HepG2 (cell line): ENCODE measurements at regions not wholly inside any gene's neighbourhood (a gene's known extent, or its start where the extent isn't known, plus 50 kb on each side); places are given as distances from the start of the nearest gene placed in this dataset.

Experiments used
- ATAC-seq: fragments of 200-7000 bp; cut with Tn5 transposase; 3 replicates; pipeline ENCODE4 v1.9.1; 2020; ENCODE audit warnings: mild to moderate bottlenecking, moderate library complexity
- BruUV-seq: library from RNA; stranded (reverse); fragments of 400-500 nt; replicated peaks from 2 replicates; lab custom pipeline; 2021; lab: Mats Ljungman, UMichigan
- CTCF ChIA-PET: fragments of 300-600 bp; formaldehyde crosslinking; extraction: SDS; loops from one replicate; lab custom pipeline; 2021; ENCODE audit warnings: low total read pairs, inconsistent platforms, low intra/inter-chr PET ratio; lab: Yijun Ruan, JAX
- POLR2A ChIA-PET: fragments of 350-600 bp; sonication (Branson Sonifier 250); formaldehyde crosslinking; loops from one replicate; lab custom pipeline; 2020; ENCODE audit warnings: antibody characterized with exemption, inconsistent platforms; lab: Yijun Ruan, JAX
- DNase-seq: peaks from one replicate; pipeline ENCODE4 v3.0.0-alpha.2; 2015; ENCODE audit warnings: low spot score
- FAIRE-seq: peaks from 3 replicates; lab custom pipeline; 2011; peaks lifted over from hg19 to GRCh38; lab: Jason Lieb, UNC
- H2AFZ ChIP-seq: one replicate; pipeline ENCODE4 v1.6.1; 2011; ENCODE audit warnings: low read length, inconsistent platforms
- H3K27ac ChIP-seq: fragments of 300-600 bp; 3 replicates; pipeline ENCODE4 v1.8.0; 2011; ENCODE audit warnings: mixed run types, mild to moderate bottlenecking, mixed read lengths, low read length, inconsistent platforms; ENCODE audit not compliant: insufficient read depth; ENCODE audit errors: extremely low read length
- H3K27me3 ChIP-seq, 2 experiments: fragments of 200-600 bp in 1 of 2; 2 replicates in 1 of 2; 3 replicates in 1 of 2; pipeline versions ENCODE4 v1.6.0 to v1.8.0; 2011; ENCODE audit warnings: low read length in 2 of 2, mild to moderate bottlenecking in 2 of 2, moderate library complexity in 2 of 2, inconsistent platforms in 1 of 2; ENCODE audit not compliant: insufficient read depth in 2 of 2, control insufficient read depth in 1 of 2
- H3K36me3 ChIP-seq, 2 experiments: fragments of 200-600 bp in 1 of 2; replicated peaks in 1 of 2; 2 replicates in 1 of 2; 3 replicates in 1 of 2; pipeline versions ENCODE4 v1.5.1 to v1.8.0; 2011; ENCODE audit warnings: low read length in 2 of 2, inconsistent platforms in 1 of 2; ENCODE audit not compliant: insufficient read depth in 2 of 2, control insufficient read depth in 1 of 2
- H3K4me1 ChIP-seq: 2 replicates; pipeline ENCODE4 v1.5.1; 2012; ENCODE audit warnings: low read length, inconsistent platforms; ENCODE audit not compliant: insufficient read depth
- H3K4me2 ChIP-seq: 2 replicates; pipeline ENCODE4 v1.6.0; 2011; ENCODE audit warnings: low read depth, low read length, inconsistent platforms
- H3K4me3 ChIP-seq, 3 experiments: fragments of 200-600 bp in 1 of 3; sonication (generic), shearing (Covaris generic) in 1 of 3; replicated peaks in 1 of 3; 2 replicates each; pipeline ENCODE4 v1.5.1; 2011 to 2016; ENCODE audit warnings: low read length in 3 of 3, inconsistent platforms in 2 of 3, low read depth in 2 of 3, mild to moderate bottlenecking in 2 of 3, control low read depth in 1 of 3, mixed read lengths in 1 of 3; ENCODE audit not compliant: insufficient read depth in 1 of 3
- H3K79me2 ChIP-seq: one replicate; pipeline ENCODE4 v1.6.1; 2011; ENCODE audit warnings: low read length, inconsistent platforms; ENCODE audit not compliant: insufficient read depth
- H3K9ac ChIP-seq: 2 replicates; pipeline ENCODE4 v1.6.0; 2011; ENCODE audit warnings: mild to moderate bottlenecking, low read depth, low read length, inconsistent platforms; ENCODE audit not compliant: insufficient read depth
- H3K9me3 ChIP-seq: 2 replicates; pipeline ENCODE4 v1.5.1; 2012; ENCODE audit warnings: mild to moderate bottlenecking, low read length
- H4K20me1 ChIP-seq: 2 replicates; pipeline ENCODE4 v1.6.0; 2011; ENCODE audit warnings: inconsistent platforms, mild to moderate bottlenecking, low read length, moderate library complexity; ENCODE audit not compliant: insufficient read depth
- CBX5 ChIP-seq: sonication (generic); formaldehyde crosslinking; IDR thresholded peaks from 2 replicates; pipeline ENCODE4 v1.4.0; 2020; ENCODE audit warnings: missing genetic modification reagents, borderline replicate concordance
- KLF6 ChIP-seq: IDR thresholded peaks from 2 replicates; pipeline ENCODE4 v1.8.0; 2016; ENCODE audit warnings: missing biosample characterization, missing genetic modification reagents
- MAZ ChIP-seq, 2 experiments: sonication (generic) in 1 of 2; formaldehyde crosslinking in 1 of 2; IDR thresholded peaks; 2 replicates each; pipeline versions ENCODE4 v1.5.0 to v1.6.1; 2012 to 2020; ENCODE audit warnings: low read depth in 2 of 2, mild to moderate bottlenecking in 2 of 2, borderline replicate concordance in 1 of 2, improper control_type of control experiment in 1 of 2, low read length in 1 of 2, missing genetic modification reagents in 1 of 2, moderate library complexity in 1 of 2
- MZF1 ChIP-seq: sonication (generic); formaldehyde crosslinking; IDR thresholded peaks from 2 replicates; pipeline ENCODE4 v1.8.1; 2023; ENCODE audit warnings: mild to moderate bottlenecking, missing genetic modification reagents, borderline replicate concordance
- PCBP1 ChIP-seq: fragments of 200-400 bp; formaldehyde crosslinking; IDR thresholded peaks from 2 replicates; pipeline ENCODE4 v1.6.1; 2017; ENCODE audit warnings: mild to moderate bottlenecking, low read depth, low read length, borderline replicate concordance
- RAD51 ChIP-seq: fragments of 450-650 bp; IDR thresholded peaks from 2 replicates; pipeline ENCODE4 v1.6.1; 2016; ENCODE audit warnings: borderline replicate concordance
- SMAD1 ChIP-seq: sonication (generic); formaldehyde crosslinking; IDR thresholded peaks from 2 replicates; pipeline ENCODE4 v1.4.0; 2020; ENCODE audit warnings: missing genetic modification reagents, low read depth, mild to moderate bottlenecking, borderline replicate concordance
- ZNF234 ChIP-seq: sonication (generic); formaldehyde crosslinking; conservative IDR thresholded peaks from 2 replicates; pipeline ENCODE4 v1.5.1; 2020; ENCODE audit warnings: mild to moderate bottlenecking, missing genetic modification reagents
- ZNF264 ChIP-seq: sonication (generic); formaldehyde crosslinking; IDR thresholded peaks from 2 replicates; pipeline ENCODE4 v1.4.0; 2020; ENCODE audit warnings: missing genetic modification reagents
- ZNF552 ChIP-seq: sonication (generic); formaldehyde crosslinking; IDR thresholded peaks from 2 replicates; pipeline ENCODE4 v1.9.0; 2022; ENCODE audit warnings: missing genetic modification reagents, mild to moderate bottlenecking, borderline replicate concordance
- ZNF629 ChIP-seq: sonication (generic); formaldehyde crosslinking; conservative IDR thresholded peaks from 2 replicates; pipeline ENCODE4 v1.5.0; 2020; ENCODE audit warnings: missing genetic modification reagents
- ZNF75D ChIP-seq: sonication (generic); formaldehyde crosslinking; IDR thresholded peaks from 2 replicates; pipeline ENCODE4 v1.8.1; 2023; ENCODE audit warnings: missing genetic modification reagents, mild to moderate bottlenecking, borderline replicate concordance
- WGBS: methylation state at CpG from one replicate; pipeline ENCODE4 v1.1.6; 2017; ENCODE audit warnings: low lambda C conversion rate; 5-methylcytosine and 5-hydroxymethylcytosine counted together
- in situ Hi-C: cut with HindIII; loops from 2 replicates; pipeline ENCODE4 v1.10.0; 2017; ENCODE audit warnings: low pct_unique_long_range_greater_than_20kb; ENCODE audit not compliant: extremely low pct_ligation_motif_present
- intact Hi-C: fragments of 100-400 bp; cut with micrococcal nuclease; formaldehyde crosslinking; loops from one replicate; pipeline ENCODE4 v1.10.0; 2022; ENCODE audit not compliant: unreplicated experiment
- TF ChIP-seq, protein P1 (sequence below): sonication (generic); formaldehyde crosslinking; IDR thresholded peaks from 2 replicates; pipeline ENCODE4 v1.5.0; 2020; ENCODE audit warnings: missing genetic modification reagents, mild to moderate bottlenecking, borderline replicate concordance
- TF ChIP-seq, protein P2 (sequence below): IDR thresholded peaks from 2 replicates; pipeline ENCODE4 v1.6.1; 2016; ENCODE audit warnings: missing genetic modification reagents, missing compliant biosample characterization
- TF ChIP-seq, protein P3 (sequence below): sonication (generic); formaldehyde crosslinking; IDR thresholded peaks from 2 replicates; pipeline ENCODE4 v1.4.0; 2020; ENCODE audit warnings: missing genetic modification reagents, borderline replicate concordance
- TF ChIP-seq, protein P4 (sequence below): sonication (generic); formaldehyde crosslinking; IDR thresholded peaks from 2 replicates; pipeline ENCODE4 v1.4.0; 2020; ENCODE audit warnings: mild to moderate bottlenecking, missing genetic modification reagents
- TF ChIP-seq, protein P5 (sequence below): sonication (generic); formaldehyde crosslinking; IDR thresholded peaks from 2 replicates; pipeline ENCODE4 v1.4.0; 2020; ENCODE audit warnings: mild to moderate bottlenecking, missing genetic modification reagents
- TF ChIP-seq, protein P6 (sequence below): sonication (generic); formaldehyde crosslinking; IDR thresholded peaks from 2 replicates; pipeline ENCODE4 v1.5.1; 2020; ENCODE audit warnings: mild to moderate bottlenecking, missing genetic modification reagents, borderline replicate concordance

DNA sequence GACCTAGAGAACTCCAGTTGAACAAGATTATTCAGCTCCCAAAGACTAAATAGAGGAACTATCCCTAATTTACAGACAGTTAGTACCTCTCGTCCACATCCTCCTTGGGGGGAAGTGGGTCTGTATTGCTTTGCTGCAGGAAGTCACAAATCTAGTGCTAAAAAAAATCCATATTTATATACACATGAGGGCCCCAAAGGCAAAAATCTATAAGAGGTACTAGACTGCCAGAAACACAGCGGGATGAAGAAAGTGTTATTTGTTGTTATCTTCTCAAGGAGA lies 190.1 kb downstream of the TTC8 start:
- no TSS peak for BruUV-seq

More for the DNA sequence above, 190.1 kb downstream of the TTC8 start:
- no peaks in the 10 kb centered on the region for H3K79me2 ChIP-seq
- ATAC-seq (no peak), DNase-seq (no peak), FAIRE-seq (no peak)
- 89% methylated on average over 2 of the region's 2 CpGs for WGBS
- H3K27me3 ChIP-seq, result no peaks in the 10 kb centered on the region
- H3K27ac ChIP-seq, result no peak overlapping the region
- H4K20me1 ChIP-seq, result no peaks in the 10 kb centered on the region
- H3K36me3 ChIP-seq, result no peaks in the 10 kb centered on the region
- TF ChIP-seq SMAD1 (CRISPR knock-in tag), result no peak
- TF ChIP-seq ZNF75D (CRISPR knock-in tag), result no peak
- TF ChIP-seq RAD51, result no peak
- TF ChIP-seq, protein P1, sequence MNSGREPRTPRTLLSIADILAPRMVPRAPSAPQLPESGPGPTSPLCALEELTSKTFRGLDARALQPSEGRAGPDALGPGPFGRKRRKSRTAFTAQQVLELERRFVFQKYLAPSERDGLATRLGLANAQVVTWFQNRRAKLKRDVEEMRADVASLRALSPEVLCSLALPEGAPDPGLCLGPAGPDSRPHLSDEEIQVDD (CRISPR knock-in tag), result no peak
- no peak for TF ChIP-seq PCBP1
- TF ChIP-seq, protein P2, sequence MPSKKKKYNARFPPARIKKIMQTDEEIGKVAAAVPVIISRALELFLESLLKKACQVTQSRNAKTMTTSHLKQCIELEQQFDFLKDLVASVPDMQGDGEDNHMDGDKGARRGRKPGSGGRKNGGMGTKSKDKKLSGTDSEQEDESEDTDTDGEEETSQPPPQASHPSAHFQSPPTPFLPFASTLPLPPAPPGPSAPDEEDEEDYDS (CRISPR knock-in tag), result no peak
- TF ChIP-seq, protein P3, sequence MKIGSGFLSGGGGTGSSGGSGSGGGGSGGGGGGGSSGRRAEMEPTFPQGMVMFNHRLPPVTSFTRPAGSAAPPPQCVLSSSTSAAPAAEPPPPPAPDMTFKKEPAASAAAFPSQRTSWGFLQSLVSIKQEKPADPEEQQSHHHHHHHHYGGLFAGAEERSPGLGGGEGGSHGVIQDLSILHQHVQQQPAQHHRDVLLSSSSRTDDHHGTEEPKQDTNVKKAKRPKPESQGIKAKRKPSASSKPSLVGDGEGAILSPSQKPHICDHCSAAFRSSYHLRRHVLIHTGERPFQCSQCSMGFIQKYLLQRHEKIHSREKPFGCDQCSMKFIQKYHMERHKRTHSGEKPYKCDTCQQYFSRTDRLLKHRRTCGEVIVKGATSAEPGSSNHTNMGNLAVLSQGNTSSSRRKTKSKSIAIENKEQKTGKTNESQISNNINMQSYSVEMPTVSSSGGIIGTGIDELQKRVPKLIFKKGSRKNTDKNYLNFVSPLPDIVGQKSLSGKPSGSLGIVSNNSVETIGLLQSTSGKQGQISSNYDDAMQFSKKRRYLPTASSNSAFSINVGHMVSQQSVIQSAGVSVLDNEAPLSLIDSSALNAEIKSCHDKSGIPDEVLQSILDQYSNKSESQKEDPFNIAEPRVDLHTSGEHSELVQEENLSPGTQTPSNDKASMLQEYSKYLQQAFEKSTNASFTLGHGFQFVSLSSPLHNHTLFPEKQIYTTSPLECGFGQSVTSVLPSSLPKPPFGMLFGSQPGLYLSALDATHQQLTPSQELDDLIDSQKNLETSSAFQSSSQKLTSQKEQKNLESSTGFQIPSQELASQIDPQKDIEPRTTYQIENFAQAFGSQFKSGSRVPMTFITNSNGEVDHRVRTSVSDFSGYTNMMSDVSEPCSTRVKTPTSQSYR, result no peak
- TF ChIP-seq, protein P4, sequence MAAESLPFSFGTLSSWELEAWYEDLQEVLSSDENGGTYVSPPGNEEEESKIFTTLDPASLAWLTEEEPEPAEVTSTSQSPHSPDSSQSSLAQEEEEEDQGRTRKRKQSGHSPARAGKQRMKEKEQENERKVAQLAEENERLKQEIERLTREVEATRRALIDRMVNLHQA (CRISPR knock-in tag), result no peak
- TF ChIP-seq, protein P5, sequence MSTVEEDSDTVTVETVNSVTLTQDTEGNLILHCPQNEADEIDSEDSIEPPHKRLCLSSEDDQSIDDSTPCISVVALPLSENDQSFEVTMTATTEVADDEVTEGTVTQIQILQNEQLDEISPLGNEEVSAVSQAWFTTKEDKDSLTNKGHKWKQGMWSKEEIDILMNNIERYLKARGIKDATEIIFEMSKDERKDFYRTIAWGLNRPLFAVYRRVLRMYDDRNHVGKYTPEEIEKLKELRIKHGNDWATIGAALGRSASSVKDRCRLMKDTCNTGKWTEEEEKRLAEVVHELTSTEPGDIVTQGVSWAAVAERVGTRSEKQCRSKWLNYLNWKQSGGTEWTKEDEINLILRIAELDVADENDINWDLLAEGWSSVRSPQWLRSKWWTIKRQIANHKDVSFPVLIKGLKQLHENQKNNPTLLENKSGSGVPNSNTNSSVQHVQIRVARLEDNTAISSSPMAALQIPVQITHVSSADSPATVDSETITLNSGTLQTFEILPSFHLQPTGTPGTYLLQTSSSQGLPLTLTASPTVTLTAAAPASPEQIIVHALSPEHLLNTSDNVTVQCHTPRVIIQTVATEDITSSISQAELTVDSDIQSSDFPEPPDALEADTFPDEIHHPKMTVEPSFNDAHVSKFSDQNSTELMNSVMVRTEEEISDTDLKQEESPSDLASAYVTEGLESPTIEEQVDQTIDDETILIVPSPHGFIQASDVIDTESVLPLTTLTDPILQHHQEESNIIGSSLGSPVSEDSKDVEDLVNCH (CRISPR knock-in tag), result no peak
- no peak for TF ChIP-seq MAZ (IDR thresholded peaks at IDR 0.05; ENCODE audit: borderline replicate concordance, low read depth, low read length)
- TF ChIP-seq MAZ (CRISPR knock-in tag; IDR thresholded peaks at IDR 0.05; ENCODE audit: low read depth), result no peak
- TF ChIP-seq ZNF264 (CRISPR knock-in tag), result no peak
- no peak for TF ChIP-seq ZNF234 (CRISPR knock-in tag)
- TF ChIP-seq, protein P6, sequence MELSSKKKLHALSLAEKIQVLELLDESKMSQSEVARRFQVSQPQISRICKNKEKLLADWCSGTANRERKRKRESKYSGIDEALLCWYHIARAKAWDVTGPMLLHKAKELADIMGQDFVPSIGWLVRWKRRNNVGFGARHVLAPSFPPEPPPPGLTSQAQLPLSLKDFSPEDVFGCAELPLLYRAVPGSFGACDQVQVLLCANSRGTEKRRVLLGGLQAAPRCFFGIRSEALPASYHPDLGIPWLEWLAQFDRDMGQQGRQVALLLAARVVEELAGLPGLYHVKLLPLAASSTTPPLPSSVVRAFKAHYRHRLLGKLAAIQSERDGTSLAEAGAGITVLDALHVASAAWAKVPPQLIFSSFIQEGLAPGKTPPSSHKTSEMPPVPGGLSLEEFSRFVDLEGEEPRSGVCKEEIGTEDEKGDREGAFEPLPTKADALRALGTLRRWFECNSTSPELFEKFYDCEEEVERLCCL, result no peak
- no peak for TF ChIP-seq CBX5 (CRISPR knock-in tag)
- no peak for TF ChIP-seq ZNF552
- no peak for TF ChIP-seq KLF6 (CRISPR knock-in tag)
- no peak for TF ChIP-seq MZF1 (CRISPR knock-in tag)
- TF ChIP-seq ZNF629 (CRISPR knock-in tag), result no peak
- H3K4me3 ChIP-seq, result no peak overlapping the region
- peak overlapping the region; percentile 80; the same call in 1 of the 2 replicates for H3K4me2 ChIP-seq
- no peak overlapping the region for H3K9ac ChIP-seq
- peaks cover 31% of the 10 kb centered on the region for H3K4me1 ChIP-seq
- ChIA-PET CTCF (no interaction called here), POLR2A (no interaction called here)
- intact Hi-C loops (no loop called here), in situ Hi-C loops (loop anchor here (10.0 to 25.0 kb wide), 2 partner anchors 350 to 527 kb away; no protein-coding TSS in a partner anchor)
- H2AFZ ChIP-seq, result no peak overlapping the region
- no peaks in the 10 kb centered on the region for H3K9me3 ChIP-seq
